Adipocyte (in vitro differentiated cells): ENCODE measurements at regions not wholly inside any gene's neighbourhood (a gene's known extent, or its start where the extent isn't known, plus 50 kb on each side); places are given as distances from the start of the nearest gene placed in this dataset.

Source experiments
- DNase-seq: peaks from one replicate; pipeline ENCODE4 v3.0.0-alpha.2; 2015; ENCODE audit warnings: low read depth
- H3K27me3 ChIP-seq: replicated peaks from 2 replicates; pipeline ENCODE4 v1.7.0; 2013; ENCODE audit warnings: mild to moderate bottlenecking, low read length, moderate library complexity; ENCODE audit not compliant: control insufficient read depth, insufficient read depth
- H3K36me3 ChIP-seq: 2 replicates; pipeline ENCODE4 v1.7.0; 2013; ENCODE audit warnings: low read length, mild to moderate bottlenecking, moderate library complexity; ENCODE audit not compliant: control insufficient read depth, insufficient read depth, severe bottlenecking
- H3K4me1 ChIP-seq: 2 replicates; pipeline ENCODE4 v1.7.0; 2013; ENCODE audit warnings: mild to moderate bottlenecking, low read length, moderate library complexity; ENCODE audit not compliant: control insufficient read depth, insufficient read depth
- H3K4me3 ChIP-seq: 2 replicates; pipeline ENCODE4 v1.7.0; 2013; ENCODE audit warnings: mild to moderate bottlenecking, low read length, moderate library complexity
- H3K9ac ChIP-seq: 2 replicates; pipeline ENCODE4 v1.7.0; 2013; ENCODE audit warnings: mild to moderate bottlenecking, low read length, moderate library complexity
- H3K9me3 ChIP-seq: 2 replicates; pipeline ENCODE4 v1.7.0; 2013; ENCODE audit warnings: mild to moderate bottlenecking, low read length, moderate library complexity; ENCODE audit not compliant: control insufficient read depth

DNA sequence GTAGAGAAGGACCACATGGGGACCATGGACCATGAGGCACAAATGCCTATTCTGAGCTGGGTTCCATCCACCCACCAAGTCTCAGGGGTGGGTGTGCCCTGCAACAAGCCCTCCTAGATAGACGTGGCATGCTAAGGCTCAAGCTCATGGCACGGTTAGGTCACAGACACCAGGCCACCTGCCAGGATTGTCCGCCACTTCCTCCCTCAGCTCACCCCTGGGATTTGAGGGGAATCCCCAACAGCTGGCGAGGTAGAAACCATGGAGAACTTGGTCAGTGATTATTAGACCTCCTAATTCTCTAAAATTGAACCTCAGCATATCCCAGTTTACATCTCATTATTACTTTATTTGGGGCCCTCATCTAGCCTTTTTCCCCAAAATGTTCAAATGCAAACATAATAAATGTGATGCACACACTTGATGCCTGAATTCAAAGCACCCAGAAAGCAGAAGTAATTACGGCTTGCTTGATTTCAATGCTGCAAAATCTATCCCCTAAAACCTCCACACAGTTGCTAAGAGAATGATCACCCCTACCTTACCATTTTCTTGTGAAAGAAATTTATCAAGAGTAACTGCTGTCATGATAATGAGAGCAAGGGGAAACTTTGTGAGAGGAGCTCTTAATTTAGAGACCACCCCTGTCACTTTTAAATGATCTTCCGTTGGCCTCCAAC lies 366.6 kb upstream of the PFKP start:
- no peaks in the 10 kb centered on the region for H3K4me1 ChIP-seq

DNA sequence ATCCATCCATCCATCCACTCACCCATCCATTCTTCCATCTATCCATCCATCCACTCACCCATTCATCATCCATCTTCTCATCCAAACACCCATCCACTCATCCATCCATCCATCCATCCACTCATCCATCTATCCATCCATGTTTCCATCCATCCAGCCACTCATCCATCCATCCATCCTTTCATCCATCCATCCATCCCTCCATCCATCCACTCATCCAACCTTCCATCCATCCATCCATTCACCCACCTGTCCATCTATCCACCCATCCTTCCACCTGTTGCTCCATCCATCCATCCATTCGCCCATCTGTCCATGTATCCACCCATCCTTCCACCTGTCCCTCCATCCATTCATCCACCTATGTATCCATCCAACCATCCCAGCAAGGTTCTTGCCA lies 378.4 kb upstream of the PFKP start:
- H3K9me3 ChIP-seq: no peaks in the 10 kb centered on the region
- no peak overlapping the region for H3K4me3 ChIP-seq
- no peak for DNase-seq
- H3K27me3 ChIP-seq: no peaks in the 10 kb centered on the region
- H3K4me1 ChIP-seq: no peaks in the 10 kb centered on the region
- no peaks in the 10 kb centered on the region for H3K36me3 ChIP-seq
- no peak overlapping the region for H3K9ac ChIP-seq

More for the DNA sequence above, 366.6 kb upstream of the PFKP start:
- Histone ChIP-seq H3K4me3 (no peak overlapping the region), H3K9me3 (no peaks in the 10 kb centered on the region), H3K36me3 (no peaks in the 10 kb centered on the region), H3K9ac (no peak overlapping the region), H3K27me3 (no peaks in the 10 kb centered on the region)
- DNase-seq: no peak

DNA sequence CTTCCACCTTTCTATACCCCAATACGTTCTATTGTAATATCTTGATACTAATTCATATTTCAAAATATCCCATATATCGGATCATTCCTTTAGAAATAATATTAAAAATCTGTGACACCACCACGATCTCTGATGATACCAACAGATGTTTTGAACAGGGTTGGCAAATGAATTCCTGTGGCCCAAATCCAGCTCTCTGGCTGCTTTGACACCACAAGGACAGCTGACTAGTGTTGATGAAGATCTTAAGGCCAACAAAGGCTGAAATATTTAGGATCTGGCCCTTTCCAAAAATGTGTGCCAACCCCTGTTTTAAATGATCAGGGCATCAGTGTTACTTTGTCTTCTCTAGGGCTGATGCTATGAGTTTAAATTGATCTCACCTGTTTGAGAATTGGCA lies 380.7 kb upstream of the PFKP start:
- H3K27me3 ChIP-seq: no peaks in the 10 kb centered on the region
- H3K9ac ChIP-seq: no peak overlapping the region
- no peaks in the 10 kb centered on the region for H3K4me1 ChIP-seq
- H3K36me3 ChIP-seq: no peaks in the 10 kb centered on the region
- no peak overlapping the region for H3K4me3 ChIP-seq
- H3K9me3 ChIP-seq: no peaks in the 10 kb centered on the region
- no peak for DNase-seq

DNA sequence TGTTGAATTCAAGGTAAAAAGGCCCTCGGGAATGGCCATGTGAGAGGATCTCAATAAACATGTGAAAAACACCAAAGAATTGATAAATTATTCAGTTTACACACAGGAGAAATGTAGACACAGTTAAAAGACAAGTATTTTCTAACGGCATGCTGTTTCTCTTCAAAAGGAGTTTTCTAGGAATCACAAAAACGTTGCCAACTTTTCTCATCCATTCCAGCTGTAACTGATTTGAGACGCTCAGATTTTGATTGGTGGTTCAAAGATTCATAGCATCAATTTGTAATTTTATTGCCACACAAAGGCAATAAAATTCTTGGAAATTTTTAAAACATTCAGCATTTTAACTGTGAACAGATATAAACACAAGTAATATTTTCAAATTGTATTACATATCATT lies 384.9 kb upstream of the PFKP start:
- H3K36me3 ChIP-seq: no peaks in the 10 kb centered on the region
- H3K9me3 ChIP-seq: no peaks in the 10 kb centered on the region
- no peaks in the 10 kb centered on the region for H3K27me3 ChIP-seq
- no peak overlapping the region for H3K4me3 ChIP-seq
- no peak for DNase-seq
- H3K4me1 ChIP-seq: no peaks in the 10 kb centered on the region
- H3K9ac ChIP-seq: no peak overlapping the region

GRCh38 chr10:2681891-2682290 lies 385.5 kb upstream of the PFKP start:
- H3K36me3 ChIP-seq: no peaks in the 10 kb centered on the region
- no peaks in the 10 kb centered on the region for H3K9me3 ChIP-seq

GRCh38 chr10:2680821-2681220 lies 386.5 kb upstream of the PFKP start:
- H3K27me3 ChIP-seq: no peaks in the 10 kb centered on the region
- no peak overlapping the region for H3K4me3 ChIP-seq
- no peaks in the 10 kb centered on the region for H3K36me3 ChIP-seq
- H3K9ac ChIP-seq: no peak overlapping the region
- no peaks in the 10 kb centered on the region for H3K4me1 ChIP-seq
- DNase-seq: no peak
- H3K9me3 ChIP-seq: no peaks in the 10 kb centered on the region

More at GRCh38 chr10:2681891-2682290, 385.5 kb upstream of the PFKP start:
- Histone ChIP-seq H3K4me3 (no peak overlapping the region), H3K27me3 (no peaks in the 10 kb centered on the region), H3K9ac (no peak overlapping the region), H3K4me1 (no peaks in the 10 kb centered on the region)
- DNase-seq: no peak

- no peak overlapping the region for H3K9ac ChIP-seq
- H3K36me3 ChIP-seq: no peaks in the 10 kb centered on the region
- no peak overlapping the region for H3K4me3 ChIP-seq
- no peak for DNase-seq
- H3K27me3 ChIP-seq: no peaks in the 10 kb centered on the region
- H3K4me1 ChIP-seq: no peaks in the 10 kb centered on the region
- no peaks in the 10 kb centered on the region for H3K9me3 ChIP-seq
Observed at GRCh38 chr10:2679646-2680045, 387.7 kb upstream of the PFKP start.

GRCh38 chr10:2676455-2676854 lies 390.9 kb upstream of the PFKP start:
- no peak for DNase-seq
- no peaks in the 10 kb centered on the region for H3K4me1 ChIP-seq
- H3K27me3 ChIP-seq: no peaks in the 10 kb centered on the region
- no peaks in the 10 kb centered on the region for H3K9me3 ChIP-seq
- no peaks in the 10 kb centered on the region for H3K36me3 ChIP-seq
- H3K4me3 ChIP-seq: no peak overlapping the region
- no peak overlapping the region for H3K9ac ChIP-seq

- Histone ChIP-seq H3K9ac (no peak overlapping the region), H3K27me3 (no peaks in the 10 kb centered on the region), H3K36me3 (no peaks in the 10 kb centered on the region), H3K9me3 (no peaks in the 10 kb centered on the region), H3K4me3 (no peak overlapping the region), H3K4me1 (no peaks in the 10 kb centered on the region)
- DNase-seq: no peak
Observed at GRCh38 chr10:2674451-2674850, 392.9 kb upstream of the PFKP start.

GRCh38 chr10:2670864-2671263 lies 396.5 kb upstream of the PFKP start:
- no peak for DNase-seq
- Histone ChIP-seq H3K9ac (no peak overlapping the region), H3K9me3 (no peaks in the 10 kb centered on the region), H3K4me3 (no peak overlapping the region), H3K27me3 (no peaks in the 10 kb centered on the region), H3K4me1 (no peaks in the 10 kb centered on the region), H3K36me3 (no peaks in the 10 kb centered on the region)

GRCh38 chr10:2665772-2666171 lies 401.6 kb upstream of the PFKP start:
- H3K27me3 ChIP-seq: no peaks in the 10 kb centered on the region
- no peak overlapping the region for H3K9ac ChIP-seq
- no peaks in the 10 kb centered on the region for H3K36me3 ChIP-seq
- H3K4me3 ChIP-seq: no peak overlapping the region
- H3K9me3 ChIP-seq: peaks cover 13% of the 10 kb centered on the region
- no peaks in the 10 kb centered on the region for H3K4me1 ChIP-seq
- no peak for DNase-seq

- H3K27me3 ChIP-seq: no peaks in the 10 kb centered on the region
- H3K36me3 ChIP-seq: no peaks in the 10 kb centered on the region
- H3K9ac ChIP-seq: no peak overlapping the region
- H3K4me1 ChIP-seq: no peaks in the 10 kb centered on the region
- no peak overlapping the region for H3K4me3 ChIP-seq
- peaks cover 8% of the 10 kb centered on the region for H3K9me3 ChIP-seq
- no peak for DNase-seq
Observed at GRCh38 chr10:2660276-2660675, 407.1 kb upstream of the PFKP start.
